COLO829 (cell line): ENCODE measurements at regions not wholly inside any gene's neighbourhood (a gene's known extent, or its start where the extent isn't known, plus 50 kb on each side); places are given as distances from the start of the nearest gene placed in this dataset.

Experiments
- DNase-seq: peaks from one replicate; pipeline ENCODE4 v3.0.0; 2012; ENCODE audit warnings: low spot score

GRCh38 chr2:145267451-145267850, 747.5 kb upstream of the ZEB2 start:
- no peak for DNase-seq

- DNase-seq, result no peak
Observed at GRCh38 chr2:145265244-145265643, 745.3 kb upstream of the ZEB2 start.

DNA sequence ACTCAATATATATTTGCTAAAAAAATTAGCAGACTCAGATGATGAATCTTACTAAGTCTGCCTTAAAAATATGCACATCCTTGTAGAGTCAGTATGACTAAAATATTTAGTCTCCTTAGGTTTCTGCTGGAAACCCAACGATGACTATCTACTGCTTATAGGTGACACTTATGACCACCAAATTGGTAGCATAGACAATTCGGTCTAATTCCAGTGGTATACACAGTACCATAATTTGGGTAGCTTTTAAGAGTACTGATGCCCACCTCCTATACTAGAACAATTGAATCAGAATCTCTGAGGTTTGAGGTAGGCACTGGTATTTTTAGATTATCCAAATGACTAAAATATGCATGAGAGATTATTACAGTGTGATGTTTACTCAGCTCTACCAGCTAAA, 740.8 kb upstream of the ZEB2 start:
- no peak for DNase-seq

DNA sequence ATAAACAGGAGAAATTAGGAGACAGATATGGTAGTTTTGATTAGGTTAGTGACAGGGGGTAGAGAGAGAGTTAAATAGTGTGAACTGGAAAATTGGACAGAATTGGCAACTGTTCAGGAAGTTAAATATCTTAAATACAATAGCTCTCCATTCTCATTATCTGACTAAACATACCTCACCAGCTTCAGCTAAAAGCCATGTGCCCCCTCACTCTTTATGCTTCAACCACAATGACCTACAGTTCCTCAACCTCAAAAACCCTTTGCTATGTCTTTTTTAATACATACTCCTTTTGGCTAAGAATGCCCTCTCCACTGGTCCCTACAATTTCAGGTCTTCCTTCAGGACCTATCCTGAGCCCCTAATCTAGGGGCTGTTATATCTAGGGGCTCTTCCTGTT, 740.2 kb upstream of the ZEB2 start:
- DNase-seq, result no peak

DNA sequence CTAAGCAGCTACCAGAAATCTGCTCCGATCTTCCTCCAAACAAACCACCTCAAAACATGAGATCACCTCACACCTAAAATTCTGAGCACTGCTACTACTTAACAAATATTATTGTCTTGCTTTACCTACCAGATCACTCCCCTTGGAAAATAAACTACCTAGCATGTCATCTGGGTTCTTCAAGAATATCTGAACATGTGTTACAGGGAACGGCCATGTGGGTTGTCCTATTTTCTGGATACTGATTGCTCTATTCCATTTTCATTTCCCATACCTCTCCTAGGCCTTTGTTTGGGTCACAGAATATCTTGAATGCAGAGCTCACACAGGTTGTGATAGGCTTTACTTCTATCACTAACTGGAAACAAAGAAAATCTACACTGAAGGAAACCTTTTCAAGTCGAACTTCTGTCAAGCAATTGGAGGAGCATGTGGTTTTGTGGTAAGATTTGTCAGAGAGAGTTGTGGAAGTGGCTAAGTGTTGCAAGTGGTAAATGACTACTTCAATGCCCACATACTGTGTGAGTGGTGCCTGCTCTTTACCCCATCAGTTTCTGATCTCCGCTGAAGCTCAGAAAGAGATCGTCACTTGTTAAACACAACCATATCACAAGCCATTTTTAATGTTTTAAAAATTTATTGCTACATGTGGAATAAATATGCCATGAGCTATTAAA, 739.1 kb upstream of the ZEB2 start:
- DNase-seq, result no peak

DNA sequence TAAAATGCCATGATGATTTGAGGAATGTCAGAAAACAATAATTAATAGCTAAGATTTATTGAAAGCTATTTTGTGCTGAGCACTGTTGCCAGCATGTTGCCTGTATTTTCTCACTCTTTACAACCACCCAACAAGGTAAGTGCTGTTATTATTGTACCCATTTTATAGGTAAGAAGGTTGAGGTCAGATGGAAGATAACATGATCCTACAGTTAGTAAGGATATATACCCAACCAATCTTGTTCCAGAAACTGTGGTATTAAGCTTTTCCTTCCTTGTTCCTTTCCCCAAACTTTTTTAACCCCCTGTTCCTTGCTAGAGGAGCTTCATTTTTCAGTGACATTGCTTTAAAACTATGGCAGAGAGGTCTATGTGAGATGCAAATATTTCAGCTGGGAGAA, 738.0 kb upstream of the ZEB2 start:
- no peak for DNase-seq

- no peak for DNase-seq
Observed at GRCh38 chr2:145256551-145256950, 736.6 kb upstream of the ZEB2 start.

GRCh38 chr2:145254291-145254690, 734.4 kb upstream of the ZEB2 start:
- no peak for DNase-seq

GRCh38 chr2:145253492-145253891, 733.6 kb upstream of the ZEB2 start:
- DNase-seq, result no peak

DNA sequence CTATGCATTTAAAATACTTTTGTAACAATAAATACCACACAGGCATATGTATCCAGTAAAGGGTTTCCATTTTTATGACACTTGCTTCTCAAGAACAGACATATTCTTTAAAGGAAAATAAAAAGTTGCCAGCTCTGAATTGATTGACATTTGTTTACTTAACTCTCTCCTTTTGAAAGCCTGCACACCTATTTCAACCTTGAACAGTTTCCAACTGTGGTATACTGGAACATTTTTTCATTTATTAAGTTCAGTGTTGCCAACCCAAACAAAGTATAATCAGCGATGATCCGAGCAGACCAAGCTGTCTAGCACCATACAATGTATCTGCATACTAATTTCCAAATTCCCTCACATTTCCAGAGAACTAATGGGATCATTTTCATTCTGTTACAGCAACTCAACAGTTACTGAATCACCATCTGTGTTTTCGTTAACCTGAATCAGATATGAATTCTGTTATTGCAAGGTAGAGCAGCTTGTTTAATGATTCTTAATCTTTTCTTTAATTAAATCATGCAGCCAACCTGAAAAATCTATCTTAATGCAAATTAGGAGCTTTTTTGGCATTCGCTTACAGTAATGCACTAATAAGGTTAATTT, 725.5 kb upstream of the ZEB2 start:
- DNase-seq, result no peak

DNA sequence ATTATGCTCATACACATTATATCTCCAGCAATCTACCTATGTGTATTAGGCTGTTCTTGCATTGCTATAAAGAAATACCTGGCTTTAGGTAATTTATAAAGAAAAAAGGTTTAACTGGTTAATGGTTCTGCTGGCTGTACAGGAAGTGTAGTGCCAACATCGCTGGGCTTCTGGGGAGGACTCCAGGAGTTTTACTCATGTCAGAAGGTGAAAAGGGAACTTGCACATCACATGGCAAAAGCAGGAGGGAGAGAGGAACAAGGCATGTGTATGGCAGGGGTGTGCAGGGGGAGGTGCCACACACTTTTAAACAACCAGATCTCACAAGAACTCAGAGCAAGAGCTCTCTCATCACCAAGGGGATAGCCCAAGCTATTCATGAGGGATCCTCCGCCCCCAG, 715.4 kb upstream of the ZEB2 start:
- no peak for DNase-seq

DNA sequence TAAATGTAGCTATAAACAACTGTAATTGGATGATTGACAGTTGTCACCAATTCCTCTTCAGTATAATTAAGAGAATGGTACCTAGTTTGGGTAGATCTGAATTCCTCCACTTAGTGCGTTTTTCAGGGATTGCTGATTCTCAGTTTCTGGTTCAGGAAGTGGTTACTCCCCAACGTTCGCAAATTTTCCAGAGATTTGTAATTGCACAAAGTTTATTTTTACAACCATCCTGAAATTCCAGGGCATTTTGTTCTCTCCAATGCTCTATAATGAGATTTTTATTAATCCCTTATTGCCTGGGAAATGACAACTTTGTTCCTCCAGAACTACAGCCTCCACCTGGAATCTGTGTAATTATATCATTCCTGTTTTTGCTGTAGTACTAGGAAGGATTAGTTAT, 710.6 kb upstream of the ZEB2 start:
- no peak for DNase-seq

DNA sequence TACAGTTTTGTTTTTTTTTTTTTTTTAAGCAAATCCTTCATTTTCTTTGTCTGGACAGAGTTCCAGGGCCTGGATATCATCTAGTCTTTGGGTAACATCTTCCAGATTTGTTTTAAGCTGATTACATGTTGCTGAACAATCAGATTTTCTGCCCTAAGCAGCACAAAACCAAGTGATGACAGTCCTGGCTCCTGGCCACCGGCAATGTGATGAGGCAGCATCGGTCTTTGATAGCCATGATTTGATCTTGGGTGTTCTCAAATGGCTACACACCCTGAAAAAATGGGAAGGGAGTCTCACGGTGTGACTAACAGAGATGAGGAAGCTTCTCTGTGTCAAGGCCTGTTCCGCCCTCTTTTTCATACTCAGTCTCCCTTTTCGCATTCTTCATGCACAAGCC, 708.6 kb upstream of the ZEB2 start:
- no peak for DNase-seq

GRCh38 chr2:145226901-145227300, 707.0 kb upstream of the ZEB2 start:
- DNase-seq, result no peak

- DNase-seq, result no peak
Observed at GRCh38 chr2:145221516-145221915, 701.6 kb upstream of the ZEB2 start.

DNA sequence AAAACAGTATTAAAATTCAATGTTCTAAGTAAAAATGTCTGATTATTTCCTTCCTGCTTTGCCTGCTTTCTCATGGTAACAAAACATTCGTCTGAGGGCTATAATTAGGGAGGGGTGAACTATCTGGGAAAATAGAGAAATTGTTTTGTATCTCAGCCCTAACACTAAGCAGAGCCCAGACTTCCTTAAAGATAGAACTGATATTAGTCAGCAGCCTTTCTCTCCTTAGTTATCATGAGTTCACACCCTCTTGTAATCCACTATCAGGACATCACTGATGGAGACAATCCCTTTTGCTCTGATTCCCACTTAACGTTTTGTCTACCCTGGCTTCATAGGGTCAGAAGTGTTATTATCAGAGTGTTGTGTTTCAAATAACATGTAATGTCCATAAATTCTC, 701.1 kb upstream of the ZEB2 start:
- no peak for DNase-seq

- DNase-seq, result no peak
Observed at GRCh38 chr2:145220496-145220895, 700.6 kb upstream of the ZEB2 start.

DNA sequence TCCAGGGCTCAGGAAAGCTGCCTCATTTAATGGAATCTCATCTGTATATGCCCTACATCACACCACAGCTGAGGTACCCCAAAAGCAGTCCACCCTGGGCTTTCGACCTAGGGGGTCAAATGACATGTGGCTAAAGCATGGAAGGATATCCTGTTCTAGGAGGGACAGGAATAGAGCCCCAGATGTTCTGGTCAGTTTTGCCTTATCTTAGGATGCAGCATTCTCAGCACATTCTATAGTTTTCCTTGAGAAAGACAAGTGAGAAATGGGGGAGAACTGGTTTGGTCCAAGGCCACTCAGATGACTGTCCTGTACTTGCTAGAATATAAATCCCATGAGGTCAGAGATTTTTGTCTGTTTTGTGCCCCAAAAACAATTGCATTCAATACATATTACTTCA, 688.0 kb upstream of the ZEB2 start:
- DNase-seq, result no peak

DNA sequence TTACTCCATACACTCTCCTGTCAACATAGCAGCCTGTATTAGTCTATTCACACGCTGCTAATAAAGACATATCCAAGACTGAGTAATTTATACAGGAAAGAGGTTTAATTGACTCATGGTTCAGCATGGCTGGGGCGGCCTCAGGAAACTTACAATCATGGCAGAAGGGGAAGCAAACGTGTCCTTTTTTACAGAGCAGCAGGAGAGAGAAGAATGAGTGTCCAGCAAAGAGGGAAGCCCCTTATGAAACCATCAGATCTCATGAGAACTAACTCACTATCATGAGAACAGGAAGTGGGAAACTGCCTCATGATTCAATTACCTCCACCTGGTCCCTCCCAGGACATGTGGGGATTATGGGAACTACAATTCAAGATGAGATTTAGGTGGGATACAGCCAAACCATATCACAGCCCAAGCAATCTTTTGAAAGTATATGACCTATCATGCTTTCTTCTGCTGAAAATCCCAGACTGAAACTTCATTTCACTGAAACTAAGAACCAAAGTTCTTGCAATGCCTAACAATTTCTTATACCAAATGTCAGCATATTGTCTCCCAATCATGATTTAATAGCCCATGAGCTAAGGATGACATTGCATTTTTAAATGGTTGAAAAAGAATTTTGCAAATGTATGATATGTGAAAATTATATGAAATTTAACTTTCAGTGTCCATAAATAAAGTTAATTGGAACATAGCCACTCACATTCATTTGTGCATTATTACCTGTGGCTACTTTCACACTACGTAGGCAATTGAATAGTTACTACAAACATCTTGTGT, 686.8 kb upstream of the ZEB2 start:
- no peak for DNase-seq

GRCh38 chr2:145203891-145204290, 684.0 kb upstream of the ZEB2 start:
- no peak for DNase-seq

- DNase-seq, result peak; percentile 90
Observed at GRCh38 chr2:145199827-145200706, 680.1 kb upstream of the ZEB2 start.

- DNase-seq, result no peak
Observed at GRCh38 chr2:145199042-145199441, 679.1 kb upstream of the ZEB2 start.
